ENCODE measurements at regions not wholly inside any gene's neighbourhood (a gene's known extent, or its start where the extent isn't known, plus 50 kb on each side); places are given as distances from the start of the nearest gene placed in this dataset.

DNA sequence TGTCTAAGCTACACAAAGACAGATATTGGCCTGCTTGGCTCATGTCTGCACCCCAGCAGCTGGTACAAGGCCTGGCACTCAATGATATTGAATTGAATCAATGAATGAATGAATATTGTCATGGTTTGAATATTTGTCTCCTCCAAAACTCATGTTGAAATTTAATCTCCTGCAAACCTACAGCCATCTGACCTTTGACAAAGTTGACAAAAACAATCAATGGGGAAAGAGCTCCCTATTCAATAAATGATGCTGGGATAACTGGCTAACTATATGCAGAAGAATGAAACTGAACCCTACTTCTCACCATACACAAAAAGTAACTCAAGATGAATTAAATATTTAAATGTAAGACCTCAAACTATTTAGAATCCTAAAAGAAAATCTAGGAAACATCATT, 144.7 kb downstream of the CYP26A1 start:
- no peak overlapping the region for H3K4me3 ChIP-seq
- H3K36me3 ChIP-seq, result no peaks in the 10 kb centered on the region
- no peaks in the 10 kb centered on the region for H3K4me1 ChIP-seq
- no peaks in the 10 kb centered on the region for H3K9me3 ChIP-seq
- no peak overlapping the region for H3K27ac ChIP-seq
- ATAC-seq (ENCODE audit: low FRiP score in 2 of 2) (no peak), DNase-seq (no peak)
- no peaks in the 10 kb centered on the region for H3K27me3 ChIP-seq
- TF ChIP-seq POLR2A (IDR thresholded peaks at IDR 0.05), result no peak

DNA sequence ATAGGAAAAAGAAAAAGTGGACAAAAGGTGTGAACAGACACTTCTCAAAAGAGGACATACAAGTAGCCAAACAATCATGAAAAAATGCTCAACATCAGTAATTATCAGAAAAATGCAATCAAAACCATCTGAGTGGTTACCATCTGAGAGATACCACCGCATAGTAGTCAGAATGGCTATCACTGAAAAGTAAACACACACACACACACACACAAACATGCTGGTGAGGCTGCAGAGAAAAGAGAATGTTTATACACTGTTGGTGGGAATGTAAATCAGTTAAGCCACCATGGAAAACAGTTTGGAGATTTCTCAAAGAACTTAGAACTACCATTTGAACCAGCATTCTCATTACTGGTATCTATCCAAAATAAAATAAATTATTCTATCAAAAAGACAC, 145.7 kb downstream of the CYP26A1 start:
- H3K27me3 ChIP-seq, result no peaks in the 10 kb centered on the region
- H3K9me3 ChIP-seq, result no peaks in the 10 kb centered on the region
- no peaks in the 10 kb centered on the region for H3K36me3 ChIP-seq
- TF ChIP-seq EP300 (IDR thresholded peaks at IDR 0.05) (no peak), POLR2A (IDR thresholded peaks at IDR 0.05) (no peak), POLR2AphosphoS5 (IDR thresholded peaks at IDR 0.05) (no peak)
- TF ChIP-seq, protein P1, sequence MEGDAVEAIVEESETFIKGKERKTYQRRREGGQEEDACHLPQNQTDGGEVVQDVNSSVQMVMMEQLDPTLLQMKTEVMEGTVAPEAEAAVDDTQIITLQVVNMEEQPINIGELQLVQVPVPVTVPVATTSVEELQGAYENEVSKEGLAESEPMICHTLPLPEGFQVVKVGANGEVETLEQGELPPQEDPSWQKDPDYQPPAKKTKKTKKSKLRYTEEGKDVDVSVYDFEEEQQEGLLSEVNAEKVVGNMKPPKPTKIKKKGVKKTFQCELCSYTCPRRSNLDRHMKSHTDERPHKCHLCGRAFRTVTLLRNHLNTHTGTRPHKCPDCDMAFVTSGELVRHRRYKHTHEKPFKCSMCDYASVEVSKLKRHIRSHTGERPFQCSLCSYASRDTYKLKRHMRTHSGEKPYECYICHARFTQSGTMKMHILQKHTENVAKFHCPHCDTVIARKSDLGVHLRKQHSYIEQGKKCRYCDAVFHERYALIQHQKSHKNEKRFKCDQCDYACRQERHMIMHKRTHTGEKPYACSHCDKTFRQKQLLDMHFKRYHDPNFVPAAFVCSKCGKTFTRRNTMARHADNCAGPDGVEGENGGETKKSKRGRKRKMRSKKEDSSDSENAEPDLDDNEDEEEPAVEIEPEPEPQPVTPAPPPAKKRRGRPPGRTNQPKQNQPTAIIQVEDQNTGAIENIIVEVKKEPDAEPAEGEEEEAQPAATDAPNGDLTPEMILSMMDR (IDR thresholded peaks at IDR 0.05), result no peak
- ATAC-seq (ENCODE audit: low FRiP score in 2 of 2), result no peak
- WGBS, 2 donors, result 57 to 80% methylated on average over 1 of the region's 1 CpG
- H3K27ac ChIP-seq, result no peak overlapping the region
- H3K4me3 ChIP-seq, result no peak overlapping the region
- no peaks in the 10 kb centered on the region for H3K4me1 ChIP-seq
- DNase-seq, result no peak

DNA sequence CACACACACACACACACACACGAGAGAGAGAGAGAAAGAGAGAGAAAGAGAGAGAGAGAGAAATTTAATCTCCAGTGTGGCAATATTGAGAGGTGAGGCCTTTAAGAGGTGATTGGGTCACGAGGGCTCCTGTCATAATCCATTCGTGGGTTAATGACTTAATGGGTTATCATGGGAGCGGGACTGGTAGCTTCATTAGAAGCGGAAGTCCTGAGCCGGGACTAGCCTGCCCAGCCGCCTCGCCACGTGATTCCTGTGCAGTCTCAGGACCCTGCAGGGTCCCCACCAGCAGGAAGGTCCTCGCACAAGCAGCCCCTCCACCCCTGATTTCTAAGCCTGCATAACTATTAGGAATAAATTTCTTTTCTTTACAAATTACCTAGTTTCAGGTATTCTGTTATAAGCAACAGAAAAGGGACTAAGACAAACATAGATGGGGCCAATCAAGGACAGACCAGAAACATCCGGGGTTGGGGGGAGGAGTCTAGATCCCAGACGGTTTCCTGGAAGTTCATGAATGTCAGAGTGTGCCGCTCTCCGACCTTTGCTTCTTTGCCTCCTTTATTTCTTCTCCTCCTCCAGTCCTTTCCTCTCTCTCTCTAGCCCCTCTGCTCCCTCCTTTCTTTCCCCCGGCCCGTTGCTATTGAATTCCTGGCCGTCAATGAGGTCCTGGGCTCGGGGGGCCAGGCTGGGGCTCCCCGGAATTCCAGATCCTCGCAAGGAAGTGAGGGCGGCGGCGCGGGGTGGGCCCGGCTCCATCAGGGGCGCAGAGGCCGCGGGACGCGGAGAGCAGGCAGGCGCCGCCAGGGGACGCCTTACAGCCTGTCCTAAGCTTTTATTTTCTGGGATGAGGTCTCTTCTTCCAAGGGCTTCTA, 146.8 kb downstream of the CYP26A1 start:
- no peak overlapping the region for H3K4me3 ChIP-seq
- H3K9me3 ChIP-seq, result no peaks in the 10 kb centered on the region
- H3K4me1 ChIP-seq, result no peaks in the 10 kb centered on the region
- TF ChIP-seq POLR2A (IDR thresholded peaks at IDR 0.05), result no peak
- no peak for TF ChIP-seq EP300 (IDR thresholded peaks at IDR 0.05)
- TF ChIP-seq, protein P1 (IDR thresholded peaks at IDR 0.05), result no peak
- TF ChIP-seq POLR2AphosphoS5 (IDR thresholded peaks at IDR 0.05), result no peak
- 75 to 82% methylated on average over 33 of the region's 33 CpGs for WGBS, 2 donors
- H3K27me3 ChIP-seq, result no peaks in the 10 kb centered on the region
- ATAC-seq (ENCODE audit: low FRiP score in 2 of 2), result no peak
- no peak overlapping the region for H3K27ac ChIP-seq
- DNase-seq, result peak in 1 of 2 donors; percentile 75
- no peaks in the 10 kb centered on the region for H3K36me3 ChIP-seq

DNA sequence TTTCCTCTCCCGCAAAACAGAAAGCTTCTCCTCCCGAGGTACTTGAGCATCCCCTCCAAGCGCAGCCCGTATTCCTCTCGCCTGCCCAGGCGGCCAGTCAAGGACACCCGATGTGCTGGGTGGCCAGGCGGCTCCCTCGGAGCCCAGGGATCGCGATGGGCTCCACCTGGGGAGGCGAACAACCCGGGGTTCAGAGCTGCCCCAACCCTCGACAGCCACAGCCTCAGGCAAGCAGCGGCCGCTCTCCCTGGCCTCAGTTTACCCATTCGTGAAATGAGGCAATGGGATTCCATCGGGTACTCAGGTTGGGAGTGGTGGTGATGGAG, 147.4 kb downstream of the CYP26A1 start:
- ATAC-seq (ENCODE audit: low FRiP score in 2 of 2) (no peak), DNase-seq (no peak)
- no peaks in the 10 kb centered on the region for H3K36me3 ChIP-seq
- no peaks in the 10 kb centered on the region for H3K9me3 ChIP-seq
- no peaks in the 10 kb centered on the region for H3K27me3 ChIP-seq
- no peaks in the 10 kb centered on the region for H3K4me1 ChIP-seq
- H3K4me3 ChIP-seq, result no peak overlapping the region
- TF ChIP-seq, protein P1 (IDR thresholded peaks at IDR 0.05), result no peak
- TF ChIP-seq POLR2A (IDR thresholded peaks at IDR 0.05), result no peak
- TF ChIP-seq EP300 (IDR thresholded peaks at IDR 0.05), result no peak
- no peak overlapping the region for H3K27ac ChIP-seq
- 93 to 94% methylated on average over 13 to 16 of the region's 18 CpGs for WGBS, 2 donors

DNA sequence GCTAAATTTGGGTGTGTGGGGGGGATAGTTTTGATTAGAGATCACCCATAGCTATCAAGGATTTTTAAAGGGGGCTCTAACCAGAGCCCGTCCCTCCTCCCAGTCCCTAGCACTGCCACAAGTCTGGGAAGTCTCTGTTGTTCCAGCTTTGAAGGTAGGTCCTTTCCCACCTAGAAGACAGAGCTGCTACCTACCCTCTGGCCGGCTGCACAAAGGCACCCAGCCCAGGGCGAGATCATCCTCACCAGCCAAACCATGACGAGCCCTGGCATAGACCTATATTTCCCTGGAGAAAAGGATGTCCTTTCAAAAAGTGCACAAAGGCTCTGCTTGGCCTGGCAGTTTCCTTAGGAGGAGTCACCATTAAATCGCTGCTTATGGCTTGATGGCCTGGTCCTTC, 147.8 kb downstream of the CYP26A1 start:
- Histone ChIP-seq H3K27me3 (no peaks in the 10 kb centered on the region), H3K36me3 (no peaks in the 10 kb centered on the region), H3K27ac (no peak overlapping the region), H3K4me1 (no peaks in the 10 kb centered on the region), H3K4me3 (no peak overlapping the region), H3K9me3 (no peaks in the 10 kb centered on the region)
- 87 to 96% methylated on average over 5 of the region's 5 CpGs for WGBS, 2 donors
- DNase-seq (no peak), ATAC-seq (ENCODE audit: low FRiP score in 2 of 2) (no peak)
- no peak for TF ChIP-seq POLR2AphosphoS5 (IDR thresholded peaks at IDR 0.05)
- no peak for TF ChIP-seq EP300 (IDR thresholded peaks at IDR 0.05)

DNA sequence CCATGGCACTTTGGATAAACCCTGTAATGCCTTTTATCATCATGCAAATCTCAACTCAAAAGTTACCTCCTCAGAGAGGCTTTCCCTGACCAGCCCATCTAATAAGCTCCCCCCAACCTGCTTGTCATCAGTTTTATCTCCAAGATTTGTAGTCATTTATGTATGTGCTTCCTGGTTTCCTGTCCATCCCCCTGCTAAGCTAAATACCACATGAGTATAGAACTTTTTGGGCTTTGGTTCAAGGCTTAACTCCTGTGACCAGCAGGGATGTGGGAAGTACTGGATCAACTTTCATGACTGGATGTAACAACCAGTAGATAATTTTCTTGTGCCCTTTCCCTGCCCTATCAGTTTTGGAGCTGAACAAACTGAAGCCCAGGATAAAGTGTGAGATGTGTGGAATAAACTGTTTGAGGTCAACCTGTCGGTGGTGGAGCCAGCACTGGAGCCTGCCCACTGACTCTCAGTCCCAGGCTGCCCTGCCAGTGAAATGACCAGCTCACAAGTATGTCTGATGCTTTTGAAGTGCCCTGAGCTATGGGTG, 148.6 kb downstream of the CYP26A1 start:
- DNase-seq (no peak), ATAC-seq (ENCODE audit: low FRiP score in 2 of 2) (no peak)
- Histone ChIP-seq H3K36me3 (no peaks in the 10 kb centered on the region), H3K4me3 (no peak overlapping the region), H3K4me1 (no peaks in the 10 kb centered on the region), H3K27me3 (no peaks in the 10 kb centered on the region), H3K9me3 (no peaks in the 10 kb centered on the region), H3K27ac (no peak overlapping the region)
- 43 to 80% methylated on average over 1 of the region's 1 CpG for WGBS, 2 donors
- TF ChIP-seq, protein P1 (IDR thresholded peaks at IDR 0.05), result no peak
- TF ChIP-seq EP300 (IDR thresholded peaks at IDR 0.05), result no peak
- no peak for TF ChIP-seq POLR2A (IDR thresholded peaks at IDR 0.05)
- no peak for TF ChIP-seq POLR2AphosphoS5 (IDR thresholded peaks at IDR 0.05)

All from upper lobe of left lung (tissue), 6 donors.